H9 (cell line): ENCODE measurements at regions not wholly inside any gene's neighbourhood (a gene's known extent, or its start where the extent isn't known, plus 50 kb on each side); places are given as distances from the start of the nearest gene placed in this dataset.

ENCODE experiments used
- DNase-seq: peaks from one replicate; pipeline ENCODE4 v3.0.0-alpha.2; 2017
- H2AFZ ChIP-seq: one replicate; pipeline ENCODE4 v1.6.1; 2013; ENCODE audit warnings: mild to moderate bottlenecking, low read length, control low read depth, moderate library complexity
- H2AK5ac ChIP-seq: 2 replicates; pipeline ENCODE4 v1.6.1; 2013; ENCODE audit warnings: low read length, control low read depth, mixed read lengths; ENCODE audit not compliant: insufficient read length
- H2BK120ac ChIP-seq: one replicate; pipeline ENCODE4 v1.6.1; 2013; ENCODE audit warnings: low read depth, mild to moderate bottlenecking, low read length, control low read depth, inconsistent platforms; ENCODE audit not compliant: poor library complexity, severe bottlenecking
- H2BK12ac ChIP-seq: 2 replicates; pipeline ENCODE4 v1.6.1; 2013; ENCODE audit warnings: low read length, control low read depth, mixed read lengths, low read depth; ENCODE audit not compliant: insufficient read length
- H2BK15ac ChIP-seq: 2 replicates; pipeline ENCODE4 v1.6.1; 2013; ENCODE audit warnings: low read depth, low read length, control low read depth
- H2BK20ac ChIP-seq: one replicate; pipeline ENCODE4 v1.6.1; 2013; ENCODE audit warnings: low read depth, mild to moderate bottlenecking, low read length, control low read depth, inconsistent platforms; ENCODE audit not compliant: poor library complexity, severe bottlenecking
- H2BK5ac ChIP-seq: 2 replicates; pipeline ENCODE4 v1.6.1; 2013; ENCODE audit warnings: low read length, control low read depth, mixed read lengths; ENCODE audit not compliant: insufficient read length
- H3K14ac ChIP-seq: 2 replicates; pipeline ENCODE4 v1.6.1; 2013; ENCODE audit warnings: low read length, control low read depth; ENCODE audit not compliant: insufficient read depth
- H3K18ac ChIP-seq: 2 replicates; pipeline ENCODE4 v1.6.1; 2013; ENCODE audit warnings: low read depth, mild to moderate bottlenecking, mixed read lengths, low read length, control low read depth; ENCODE audit not compliant: insufficient read length
- H3K23ac ChIP-seq: 2 replicates; pipeline ENCODE4 v1.6.1; 2013; ENCODE audit warnings: low read length, control low read depth, mixed read lengths, low read depth; ENCODE audit not compliant: insufficient read length
- H3K23me2 ChIP-seq: 2 replicates; pipeline ENCODE4 v1.6.1; 2013; ENCODE audit warnings: low read depth, mild to moderate bottlenecking, mixed read lengths, low read length, control low read depth; ENCODE audit not compliant: insufficient read length, poor library complexity, severe bottlenecking
- H3K27ac ChIP-seq: 2 replicates; pipeline ENCODE4 v1.5.1; 2013; ENCODE audit warnings: low read length, control low read depth, mixed read lengths, low read depth; ENCODE audit not compliant: insufficient read length
- H3K27me3 ChIP-seq: 2 replicates; pipeline ENCODE4 v1.6.1; 2013; ENCODE audit warnings: low read length, control low read depth, inconsistent platforms; ENCODE audit not compliant: insufficient read depth
- H3K4ac ChIP-seq: 2 replicates; pipeline ENCODE4 v1.6.1; 2013; ENCODE audit warnings: low read depth, mild to moderate bottlenecking, control low read depth, inconsistent platforms, low read length, moderate library complexity
- H3K4me1 ChIP-seq: 2 replicates; pipeline ENCODE4 v1.6.1; 2013; ENCODE audit warnings: low read length, control low read depth, inconsistent platforms; ENCODE audit not compliant: insufficient read depth
- H3K4me2 ChIP-seq: 2 replicates; pipeline ENCODE4 v1.6.1; 2013; ENCODE audit warnings: low read length, control low read depth, mixed read lengths; ENCODE audit not compliant: insufficient read length, insufficient read depth
- H3K56ac ChIP-seq: 2 replicates; pipeline ENCODE4 v1.6.1; 2013; ENCODE audit warnings: low read depth, mild to moderate bottlenecking, mixed read lengths, low read length, control low read depth; ENCODE audit not compliant: insufficient read length
- H3K79me1 ChIP-seq: 2 replicates; pipeline ENCODE4 v1.6.1; 2013; ENCODE audit warnings: low read depth, mild to moderate bottlenecking, moderate library complexity, low read length, control low read depth, inconsistent platforms; ENCODE audit not compliant: insufficient read depth, poor library complexity, severe bottlenecking
- H3K79me2 ChIP-seq: 2 replicates; pipeline ENCODE4 v1.6.1; 2013; ENCODE audit warnings: low read length, control low read depth, inconsistent platforms; ENCODE audit not compliant: insufficient read depth
- H3K9ac ChIP-seq: 2 replicates; pipeline ENCODE4 v1.6.1; 2013; ENCODE audit warnings: low read length, control low read depth, mixed read lengths; ENCODE audit not compliant: insufficient read length; ENCODE audit errors: extremely low read depth
- H3K9me3 ChIP-seq: one replicate; pipeline ENCODE4 v1.6.1; 2013; ENCODE audit warnings: low read depth, low read length, inconsistent platforms; ENCODE audit not compliant: control insufficient read depth
- H3T11ph ChIP-seq: one replicate; pipeline ENCODE4 v1.6.1; 2013; ENCODE audit warnings: mild to moderate bottlenecking, low read length, control low read depth, inconsistent platforms
- H4K20me1 ChIP-seq: one replicate; pipeline ENCODE4 v1.6.1; 2013; ENCODE audit not compliant: control insufficient read depth, insufficient read length, insufficient read depth
- H4K5ac ChIP-seq: 2 replicates; pipeline ENCODE4 v1.6.1; 2013; ENCODE audit warnings: low read depth, mild to moderate bottlenecking, mixed read lengths, low read length, control low read depth; ENCODE audit not compliant: insufficient read length
- H4K8ac ChIP-seq: replicated peaks from 2 replicates; pipeline ENCODE4 v1.6.1; 2013; ENCODE audit warnings: low read length, control low read depth, mixed read lengths, low read depth; ENCODE audit not compliant: insufficient read length
- H4K91ac ChIP-seq: 2 replicates; pipeline ENCODE4 v1.6.1; 2013; ENCODE audit warnings: low read depth, mild to moderate bottlenecking, moderate library complexity, mixed read lengths, low read length, control low read depth; ENCODE audit not compliant: insufficient read length
- H3K27ac Mint-ChIP-seq, 3 experiments: 2 replicates in 2 of 3; 3 replicates in 1 of 3; pipeline ENCODE4 v1.8.0; 2020 to 2021; ENCODE audit warnings: mixed read lengths in 3 of 3, mild to moderate bottlenecking in 1 of 3, moderate library complexity in 1 of 3
- H3K27me3 Mint-ChIP-seq: 2 replicates; pipeline ENCODE4 v1.8.0; 2021; ENCODE audit warnings: low read depth, mild to moderate bottlenecking, moderate library complexity, mixed read lengths
- H3K36me3 Mint-ChIP-seq, 3 experiments: 2 replicates in 2 of 3; 3 replicates in 1 of 3; pipeline ENCODE4 v1.8.0; 2020 to 2021; ENCODE audit warnings: low read depth in 3 of 3, mixed read lengths in 3 of 3; ENCODE audit not compliant: insufficient read depth in 1 of 3
- H3K4me1 Mint-ChIP-seq, 2 experiments: 2 replicates each; pipeline ENCODE4 v1.8.0; 2020; ENCODE audit warnings: mixed read lengths in 2 of 2
- H3K4me3 Mint-ChIP-seq, 2 experiments: 2 replicates in 1 of 2; 3 replicates in 1 of 2; pipeline ENCODE4 v1.8.0; 2020 to 2021; ENCODE audit warnings: mild to moderate bottlenecking in 2 of 2, mixed read lengths in 2 of 2, moderate library complexity in 1 of 2
- H3K9me3 Mint-ChIP-seq, 2 experiments: 2 replicates in 1 of 2; 3 replicates in 1 of 2; pipeline ENCODE4 v1.8.0; 2020; ENCODE audit warnings: mild to moderate bottlenecking in 2 of 2, mixed read lengths in 2 of 2, moderate library complexity in 1 of 2
- CTCF ChIP-seq: fragments of 200-600 bp; sonication (generic); conservative IDR thresholded peaks from 3 replicates; pipeline ENCODE4 v1.8.0; 2021; ENCODE audit warnings: antibody characterized with exemption, mild to moderate bottlenecking
- WGBS: extraction: QIAGEN DNeasy Blood & Tissue Kit; methylation state at CpG from one replicate; pipeline ENCODE4 v1.1.7; 2013; ENCODE audit warnings: missing lambda C conversion rate, low lambda C conversion rate, mixed read lengths; ENCODE audit not compliant: insufficient read length; ENCODE audit errors: extremely low coverage; 5-methylcytosine and 5-hydroxymethylcytosine counted together

GRCh38 chr5:175802361-175802760 lies 69.0 kb upstream of the CPLX2 start:
- H3K27me3 Mint-ChIP-seq = peaks cover 17% of the 10 kb centered on the region

More at GRCh38 chr5:175802361-175802760, 69.0 kb upstream of the CPLX2 start:
- no peak overlapping the region for H3K18ac ChIP-seq
- no peaks in the 10 kb centered on the region for H3K27me3 ChIP-seq
- no peak overlapping the region for H3K4me2 ChIP-seq
- H3K56ac ChIP-seq = no peak overlapping the region
- no peak overlapping the region for H4K8ac ChIP-seq
- Mint-ChIP-seq H3K27ac (no peak overlapping the region), H3K9me3 (no peaks in the 10 kb centered on the region), H3K36me3 (no peaks in the 10 kb centered on the region), H3K4me3 (no peak overlapping the region), H3K4me1 (peaks cover 24 to 32% of the 10 kb centered on the region in 2 experiments)
- no peak overlapping the region; the same call in 1 of the 2 replicates for H2BK15ac ChIP-seq
- H4K91ac ChIP-seq = no peak overlapping the region
- H2AFZ ChIP-seq = no peak overlapping the region
- no peaks in the 10 kb centered on the region for H4K20me1 ChIP-seq
- H2BK12ac ChIP-seq = no peak overlapping the region
- H3T11ph ChIP-seq = no peak overlapping the region
- no peak overlapping the region for H3K23ac ChIP-seq
- peaks cover 4% of the 10 kb centered on the region for H3K23me2 ChIP-seq
- no peak overlapping the region for H2BK5ac ChIP-seq
- H2BK20ac ChIP-seq = no peak overlapping the region
- H3K4ac ChIP-seq = no peak overlapping the region
- H3K79me1 ChIP-seq = no peaks in the 10 kb centered on the region
- no peak overlapping the region for H2BK120ac ChIP-seq
- no peak overlapping the region for H3K9ac ChIP-seq
- H2AK5ac ChIP-seq = no peak overlapping the region
- no peak overlapping the region for H4K5ac ChIP-seq
- no peak overlapping the region; the same call in 1 of the 2 replicates for H3K14ac ChIP-seq
- no peaks in the 10 kb centered on the region for H3K79me2 ChIP-seq
- H3K27ac ChIP-seq = no peak overlapping the region
- no CpG with 5 or more reads among the region's 8 CpGs for WGBS
- TF ChIP-seq CTCF = no peak
- DNase-seq = no peak
- no peaks in the 10 kb centered on the region for H3K4me1 ChIP-seq
- no peaks in the 10 kb centered on the region for H3K9me3 ChIP-seq
